K562 (cell line): ENCODE measurements at regions not wholly inside any gene's neighbourhood (a gene's known extent, or its start where the extent isn't known, plus 50 kb on each side); places are given as distances from the start of the nearest gene placed in this dataset.

ENCODE experiments used
- ATAC-seq: fragments of 200-7000 bp; cut with Tn5 transposase; 3 replicates; pipeline ENCODE4 v1.9.1; 2020; ENCODE audit warnings: moderate library complexity
- BruUV-seq: library from RNA; stranded (reverse); fragments of 400-500 nt; replicated peaks from 2 replicates; lab custom pipeline; 2021; lab: Mats Ljungman, UMichigan
- CTCF ChIA-PET: fragments of 300-600 bp; formaldehyde crosslinking; extraction: SDS; loops from one replicate; lab custom pipeline; 2021; ENCODE audit warnings: low intra/inter-chr PET ratio; lab: Yijun Ruan, JAX
- POLR2A ChIA-PET: fragments of 300-600, 350-650 bp; sonication (Branson Sonifier 250); formaldehyde crosslinking; extraction: SDS; loops from one replicate; lab custom pipeline; 2021; ENCODE audit warnings: antibody characterized with exemption, inconsistent platforms; lab: Yijun Ruan, JAX
- DNase-seq, 4 experiments: peaks; one replicate each; pipeline versions ENCODE4 v3.0.0 to v3.0.0-alpha.2; 2011 to 2018; ENCODE audit warnings: low spot score in 3 of 4, mixed read lengths in 3 of 4; ENCODE audit errors: extremely low read depth in 1 of 4
- FAIRE-seq: peaks from 2 replicates; lab custom pipeline; 2011; peaks lifted over from hg19 to GRCh38; lab: Jason Lieb, UNC
- H2AFZ ChIP-seq: 2 replicates; pipeline ENCODE4 v1.6.0; 2011; ENCODE audit warnings: low read depth, low read length, control low read depth, inconsistent platforms
- H3K27ac ChIP-seq: fragments of 200-600 bp; 3 replicates; pipeline ENCODE4 v1.8.0; 2011; ENCODE audit warnings: low read depth, mild to moderate bottlenecking, control low read depth, inconsistent platforms, low read length, moderate library complexity, mixed read lengths; ENCODE audit errors: extremely low read depth
- H3K27me3 ChIP-seq, 2 experiments: fragments of 300-600 bp in 1 of 2; 2 replicates in 1 of 2; 3 replicates in 1 of 2; pipeline versions ENCODE4 v1.6.0 to v1.8.0; 2011; ENCODE audit warnings: inconsistent platforms in 2 of 2, low read length in 2 of 2, mild to moderate bottlenecking in 1 of 2, mixed read lengths in 1 of 2, moderate library complexity in 1 of 2; ENCODE audit not compliant: control insufficient read depth in 2 of 2, insufficient read depth in 2 of 2
- H3K36me3 ChIP-seq: fragments of 300-600 bp; 3 replicates; pipeline ENCODE4 v1.8.0; 2011; ENCODE audit warnings: mild to moderate bottlenecking, low read length, inconsistent platforms; ENCODE audit not compliant: control insufficient read depth, insufficient read depth
- H3K4me1 ChIP-seq, 2 experiments: fragments of 200-600 bp in 1 of 2; replicated peaks in 1 of 2; 2 replicates in 1 of 2; 3 replicates in 1 of 2; pipeline versions ENCODE4 v1.5.1 to v1.8.0; 2011; ENCODE audit warnings: inconsistent platforms in 2 of 2, low read length in 2 of 2, mild to moderate bottlenecking in 1 of 2, mixed read lengths in 1 of 2, moderate library complexity in 1 of 2; ENCODE audit not compliant: control insufficient read depth in 2 of 2, insufficient read depth in 2 of 2
- H3K4me2 ChIP-seq: 2 replicates; pipeline ENCODE4 v1.6.1; 2011; ENCODE audit warnings: low read length, control low read depth, inconsistent platforms, mixed read lengths; ENCODE audit not compliant: insufficient read depth
- H3K4me3 ChIP-seq: fragments of 200-600 bp; sonication (generic), shearing (Covaris generic); 2 replicates; pipeline ENCODE4 v1.5.1; 2016; ENCODE audit warnings: control low read depth, inconsistent platforms
- H3K79me2 ChIP-seq: fragments of 200-600 bp; 3 replicates; pipeline ENCODE4 v1.8.0; 2011; ENCODE audit warnings: low read length, inconsistent platforms; ENCODE audit not compliant: control insufficient read depth, insufficient read depth
- H3K9ac ChIP-seq, 2 experiments: 2 replicates each; pipeline versions ENCODE4 v1.6.0 to v1.6.1; 2011; ENCODE audit warnings: low read depth in 2 of 2, low read length in 2 of 2, control low read depth in 1 of 2, inconsistent platforms in 1 of 2, mild to moderate bottlenecking in 1 of 2, mixed read lengths in 1 of 2; ENCODE audit not compliant: insufficient read depth in 1 of 2
- H3K9me1 ChIP-seq: one replicate; pipeline ENCODE4 v1.6.0; 2011; ENCODE audit warnings: inconsistent platforms, mild to moderate bottlenecking, low read length, moderate library complexity; ENCODE audit not compliant: control insufficient read depth, insufficient read depth
- H3K9me3 ChIP-seq: replicated peaks from 2 replicates; pipeline ENCODE4 v1.5.1; 2011; ENCODE audit warnings: low read depth, low read length, inconsistent platforms; ENCODE audit not compliant: control insufficient read depth, insufficient read depth
- H4K20me1 ChIP-seq: replicated peaks from 2 replicates; pipeline ENCODE4 v1.6.1; 2011; ENCODE audit warnings: low read length, inconsistent platforms, mixed read lengths; ENCODE audit not compliant: control insufficient read depth, insufficient read depth
- BRD9 ChIP-seq: fragments of 450-650 bp; IDR thresholded peaks from 2 replicates; pipeline ENCODE4 v1.6.1; 2018; ENCODE audit warnings: low read depth; ENCODE audit not compliant: partially characterized antibody
- FIP1L1 ChIP-seq: fragments of 200-400 bp; formaldehyde crosslinking; IDR thresholded peaks from 2 replicates; pipeline ENCODE4 v1.6.1; 2018; ENCODE audit warnings: mild to moderate bottlenecking, low read depth, low read length; ENCODE audit not compliant: poor library complexity, severe bottlenecking
- FOXJ2 ChIP-seq: fragments of 200-800 bp; sonication (Bioruptor generic); IDR thresholded peaks from 2 replicates; pipeline ENCODE4 v1.6.1; 2016; ENCODE audit warnings: missing genetic modification characterization, missing compliant biosample characterization
- HNRNPL ChIP-seq: fragments of 200-400 bp; formaldehyde crosslinking; IDR thresholded peaks from 2 replicates; pipeline ENCODE4 v1.6.1; 2017; ENCODE audit warnings: low read depth, mild to moderate bottlenecking, low read length
- MCM7 ChIP-seq, 2 experiments: fragments of 450-650 bp; IDR thresholded peaks; 2 replicates each; pipeline ENCODE4 v1.6.1; 2016 to 2018
- NRF1 ChIP-seq, 2 experiments: fragments of 450-650 bp; IDR thresholded peaks in 1 of 2; conservative IDR thresholded peaks in 1 of 2; 2 replicates each; pipeline ENCODE4 v1.6.1; 2014; ENCODE audit warnings: mild to moderate bottlenecking in 2 of 2
- RUNX1 ChIP-seq: sonication (generic); IDR thresholded peaks from 2 replicates; pipeline ENCODE4 v1.6.1; 2016; ENCODE audit warnings: antibody characterized with exemption, low read depth
- TARDBP ChIP-seq: fragments of 450-650 bp; IDR thresholded peaks from 2 replicates; pipeline ENCODE4 v1.6.1; 2016
- THRAP3 ChIP-seq: fragments of 450-650 bp; IDR thresholded peaks from 2 replicates; pipeline ENCODE4 v1.6.1; 2016; ENCODE audit warnings: mild to moderate bottlenecking, inconsistent platforms, borderline replicate concordance
- ZNF584 ChIP-seq: fragments of 200-800 bp; sonication (Bioruptor generic); IDR thresholded peaks from 2 replicates; pipeline ENCODE4 v1.6.1; 2016; ENCODE audit warnings: low read depth, mild to moderate bottlenecking, missing genetic modification characterization, missing compliant biosample characterization
- ZNF707 ChIP-seq: fragments of 250-450 bp; sonication (Bioruptor Pico); conservative IDR thresholded peaks from 2 replicates; pipeline ENCODE4 v1.8.0; 2022; ENCODE audit warnings: inconsistent platforms, mild to moderate bottlenecking, moderate library complexity
- ZNF76 ChIP-seq: fragments of 250-450 bp; sonication (Bioruptor Pico); IDR thresholded peaks from 2 replicates; pipeline ENCODE4 v1.4.0; 2020; ENCODE audit warnings: mild to moderate bottlenecking, moderate library complexity, borderline replicate concordance
- ZNF77 ChIP-seq: fragments of 250-450 bp; sonication (Bioruptor Pico); IDR thresholded peaks from 2 replicates; pipeline ENCODE4 v1.5.0; 2020
- WGBS: fragments of 100-300 bp; shearing (Covaris generic); methylation state at CpG from one replicate; pipeline ENCODE4 v1.1.6; 2016; ENCODE audit warnings: low coverage, mixed read lengths; ENCODE audit not compliant: insufficient coverage; ENCODE audit errors: missing lambda C conversion rate; 5-methylcytosine and 5-hydroxymethylcytosine counted together
- in situ Hi-C: fragments of 300-500 bp; cut with MboI; formaldehyde crosslinking; loops from 4 replicates; pipeline ENCODE4 v1.15.0; 2018; ENCODE audit warnings: inconsistent platforms, mixed read lengths
- intact Hi-C: fragments of 100-400 bp; cut with micrococcal nuclease; formaldehyde crosslinking; loops from 2 replicates; pipeline ENCODE4 v1.14.2; 2022
- TF ChIP-seq, protein P1 (sequence below): fragments of 450-650 bp; IDR thresholded peaks from 2 replicates; pipeline ENCODE4 v1.6.1; 2018; ENCODE audit warnings: mild to moderate bottlenecking, low read depth; ENCODE audit not compliant: partially characterized antibody
- TF ChIP-seq, protein P2 (sequence below): fragments of 200-800 bp; sonication (Bioruptor generic); IDR thresholded peaks from 2 replicates; pipeline ENCODE4 v1.6.1; 2017; ENCODE audit warnings: missing genetic modification characterization, missing compliant biosample characterization
- TF ChIP-seq, protein P3 (sequence below): fragments of 250-450 bp; sonication (Bioruptor Pico); IDR thresholded peaks from 2 replicates; pipeline ENCODE4 v1.8.0; 2022; ENCODE audit warnings: inconsistent platforms
- TF ChIP-seq, protein P4 (sequence below): IDR thresholded peaks from 3 replicates; pipeline ENCODE4 v1.6.1; 2011; ENCODE audit warnings: borderline replicate concordance, mild to moderate bottlenecking; ENCODE audit not compliant: insufficient read length, insufficient read depth

DNA sequence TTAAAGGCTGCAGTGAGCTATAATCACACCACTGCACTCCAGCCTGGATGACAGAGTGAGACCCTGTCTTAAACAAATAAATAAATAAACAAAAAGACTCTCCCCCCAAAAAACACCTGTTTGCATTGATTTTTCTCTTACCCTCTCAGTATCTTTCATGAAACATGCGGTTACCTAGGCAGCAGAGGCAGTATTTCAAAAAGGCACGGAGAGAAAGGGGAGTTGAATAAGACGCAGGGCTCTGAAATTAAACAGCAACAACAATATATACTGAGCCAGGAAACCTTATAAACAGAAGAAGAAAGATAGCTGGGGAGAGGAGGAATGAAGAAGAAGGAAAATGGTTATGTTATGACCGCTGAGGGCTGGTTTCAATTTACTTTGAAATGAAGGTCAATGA lies 277.6 kb downstream of the BTG1 start:
- in situ Hi-C loops = no loop called here

More for the DNA sequence above, 277.6 kb downstream of the BTG1 start:
- no peak overlapping the region for H2AFZ ChIP-seq
- H3K79me2 ChIP-seq = no peaks in the 10 kb centered on the region
- H3K4me3 ChIP-seq = no peak overlapping the region
- no peaks in the 10 kb centered on the region for H3K4me1 ChIP-seq
- H3K9ac ChIP-seq = no peak overlapping the region
- intact Hi-C loops = no loop called here
- ATAC-seq (no peak), DNase-seq (no peak)
- BruUV-seq = no TSS peak
- H3K9me1 ChIP-seq = no peaks in the 10 kb centered on the region
- CTCF ChIA-PET = no interaction called here
- TF ChIP-seq NRF1 (conservative IDR thresholded peaks at IDR 0.05 in 1 of 2, IDR thresholded peaks at IDR 0.05 in 1 of 2) (no peak), RUNX1 (no peak), MCM7 (IDR thresholded peaks at IDR 0.05) (no peak), ZNF707 (no peak), ZNF76 (CRISPR knock-in tag) (no peak), FIP1L1 (no peak), ZNF77 (CRISPR knock-in tag) (no peak), HNRNPL (no peak), TARDBP (no peak), BRD9 (no peak), ZNF584 (CRISPR knock-in tag) (no peak), THRAP3 (no peak), FOXJ2 (no peak)
- TF ChIP-seq, protein P1, sequence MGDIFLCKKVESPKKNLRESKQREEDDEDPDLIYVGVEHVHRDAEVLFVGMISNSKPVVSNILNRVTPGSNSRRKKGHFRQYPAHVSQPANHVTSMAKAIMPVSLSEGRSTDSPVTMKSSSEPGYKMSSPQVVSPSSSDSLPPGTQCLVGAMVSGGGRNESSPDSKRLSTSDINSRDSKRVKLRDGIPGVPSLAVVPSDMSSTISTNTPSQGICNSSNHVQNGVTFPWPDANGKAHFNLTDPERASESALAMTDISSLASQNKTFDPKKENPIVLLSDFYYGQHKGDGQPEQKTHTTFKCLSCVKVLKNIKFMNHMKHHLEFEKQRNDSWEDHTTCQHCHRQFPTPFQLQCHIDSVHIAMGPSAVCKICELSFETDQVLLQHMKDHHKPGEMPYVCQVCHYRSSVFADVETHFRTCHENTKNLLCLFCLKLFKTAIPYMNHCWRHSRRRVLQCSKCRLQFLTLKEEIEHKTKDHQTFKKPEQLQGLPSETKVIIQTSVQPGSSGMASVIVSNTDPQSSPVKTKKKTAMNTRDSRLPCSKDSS = no peak
- TF ChIP-seq, protein P2, sequence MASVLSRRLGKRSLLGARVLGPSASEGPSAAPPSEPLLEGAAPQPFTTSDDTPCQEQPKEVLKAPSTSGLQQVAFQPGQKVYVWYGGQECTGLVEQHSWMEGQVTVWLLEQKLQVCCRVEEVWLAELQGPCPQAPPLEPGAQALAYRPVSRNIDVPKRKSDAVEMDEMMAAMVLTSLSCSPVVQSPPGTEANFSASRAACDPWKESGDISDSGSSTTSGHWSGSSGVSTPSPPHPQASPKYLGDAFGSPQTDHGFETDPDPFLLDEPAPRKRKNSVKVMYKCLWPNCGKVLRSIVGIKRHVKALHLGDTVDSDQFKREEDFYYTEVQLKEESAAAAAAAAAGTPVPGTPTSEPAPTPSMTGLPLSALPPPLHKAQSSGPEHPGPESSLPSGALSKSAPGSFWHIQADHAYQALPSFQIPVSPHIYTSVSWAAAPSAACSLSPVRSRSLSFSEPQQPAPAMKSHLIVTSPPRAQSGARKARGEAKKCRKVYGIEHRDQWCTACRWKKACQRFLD (CRISPR knock-in tag) = no peak
- TF ChIP-seq, protein P3, sequence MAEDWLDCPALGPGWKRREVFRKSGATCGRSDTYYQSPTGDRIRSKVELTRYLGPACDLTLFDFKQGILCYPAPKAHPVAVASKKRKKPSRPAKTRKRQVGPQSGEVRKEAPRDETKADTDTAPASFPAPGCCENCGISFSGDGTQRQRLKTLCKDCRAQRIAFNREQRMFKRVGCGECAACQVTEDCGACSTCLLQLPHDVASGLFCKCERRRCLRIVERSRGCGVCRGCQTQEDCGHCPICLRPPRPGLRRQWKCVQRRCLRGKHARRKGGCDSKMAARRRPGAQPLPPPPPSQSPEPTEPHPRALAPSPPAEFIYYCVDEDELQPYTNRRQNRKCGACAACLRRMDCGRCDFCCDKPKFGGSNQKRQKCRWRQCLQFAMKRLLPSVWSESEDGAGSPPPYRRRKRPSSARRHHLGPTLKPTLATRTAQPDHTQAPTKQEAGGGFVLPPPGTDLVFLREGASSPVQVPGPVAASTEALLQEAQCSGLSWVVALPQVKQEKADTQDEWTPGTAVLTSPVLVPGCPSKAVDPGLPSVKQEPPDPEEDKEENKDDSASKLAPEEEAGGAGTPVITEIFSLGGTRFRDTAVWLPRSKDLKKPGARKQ (CRISPR knock-in tag) = no peak
- TF ChIP-seq, protein P4, sequence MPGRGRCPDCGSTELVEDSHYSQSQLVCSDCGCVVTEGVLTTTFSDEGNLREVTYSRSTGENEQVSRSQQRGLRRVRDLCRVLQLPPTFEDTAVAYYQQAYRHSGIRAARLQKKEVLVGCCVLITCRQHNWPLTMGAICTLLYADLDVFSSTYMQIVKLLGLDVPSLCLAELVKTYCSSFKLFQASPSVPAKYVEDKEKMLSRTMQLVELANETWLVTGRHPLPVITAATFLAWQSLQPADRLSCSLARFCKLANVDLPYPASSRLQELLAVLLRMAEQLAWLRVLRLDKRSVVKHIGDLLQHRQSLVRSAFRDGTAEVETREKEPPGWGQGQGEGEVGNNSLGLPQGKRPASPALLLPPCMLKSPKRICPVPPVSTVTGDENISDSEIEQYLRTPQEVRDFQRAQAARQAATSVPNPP = no peak
- TF ChIP-seq, all 486 proteins: peak for 0
- POLR2A ChIA-PET = interaction anchor here (0.6 to 1.6 kb wide), 2 partner anchors 156 to 277 kb away, joined by 3 to 8 read pairs; partner anchors contain the start of gene BTG1
- H3K4me2 ChIP-seq = no peak overlapping the region
- no peaks in the 10 kb centered on the region for H3K9me3 ChIP-seq
- no peak for FAIRE-seq
- 76% methylated on average over 4 of the region's 4 CpGs for WGBS
- no peak overlapping the region for H3K27ac ChIP-seq
- no peaks in the 10 kb centered on the region for H4K20me1 ChIP-seq
- no peaks in the 10 kb centered on the region for H3K27me3 ChIP-seq
- H3K36me3 ChIP-seq = peaks cover 22% of the 10 kb centered on the region; the same call in 1 of the 3 replicates
